NT2/D1 (cell line): ENCODE measurements at regions not wholly inside any gene's neighbourhood (a gene's known extent, or its start where the extent isn't known, plus 50 kb on each side); places are given as distances from the start of the nearest gene placed in this dataset.

Experiments
- SUZ12 ChIP-seq: IDR thresholded peaks from 2 replicates; pipeline ENCODE4 v1.6.1; 2011; ENCODE audit not compliant: insufficient read length, insufficient read depth; ENCODE audit errors: extremely low read depth
- YY1 ChIP-seq: IDR thresholded peaks from 2 replicates; pipeline ENCODE4 v1.6.1; 2011; ENCODE audit not compliant: insufficient read length, insufficient read depth
- ZNF274 ChIP-seq: IDR thresholded peaks from 2 replicates; pipeline ENCODE4 v1.6.1; 2011; ENCODE audit warnings: mild to moderate bottlenecking, low read depth, low read length

DNA sequence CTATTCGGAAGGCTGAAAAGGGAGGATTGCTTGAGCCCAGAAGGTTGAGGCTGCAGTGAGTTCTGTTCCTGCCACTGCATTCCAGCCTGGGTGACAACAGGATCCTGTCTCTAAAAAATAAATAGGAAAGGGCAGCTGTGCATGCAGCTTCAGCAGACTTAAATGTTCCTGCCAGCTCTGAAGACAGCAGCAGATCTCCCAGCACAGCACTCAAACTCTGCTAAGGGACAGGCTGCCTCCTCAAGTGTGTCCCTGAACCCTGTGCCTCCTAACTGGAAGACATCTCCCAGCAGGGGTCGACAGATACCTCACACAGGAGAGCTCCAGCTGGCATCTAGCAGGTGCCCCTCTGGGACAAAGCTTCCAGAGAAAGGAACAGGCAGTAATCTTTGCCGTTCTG is 117.9 kb downstream of the CXCL12 start:
- TF ChIP-seq YY1: no peak
- TF ChIP-seq ZNF274: no peak
- TF ChIP-seq SUZ12: no peak
